Gastroesophageal sphincter (tissue), 3 donors: ENCODE measurements at regions not wholly inside any gene's neighbourhood (a gene's known extent, or its start where the extent isn't known, plus 50 kb on each side); places are given as distances from the start of the nearest gene placed in this dataset.

Source experiments
- POLR2A ChIP-seq, 2 donors: fragments of 450-650 bp; IDR thresholded peaks; one replicate each; pipeline ENCODE4 v1.6.1; 2017; ENCODE audit warnings: antibody characterized with exemption in 2 of 2, mild to moderate bottlenecking in 2 of 2, moderate library complexity in 1 of 2
- POLR2AphosphoS5 ChIP-seq: sonication (generic); formaldehyde crosslinking; IDR thresholded peaks from one replicate; pipeline ENCODE4 v1.6.1; 2017; ENCODE audit warnings: antibody characterized with exemption
- TF ChIP-seq, protein P1 (sequence below), 4 experiments: fragments of 200-600 bp in 2 of 4; fragments of 450-650 bp in 2 of 4; sonication (generic) in 1 of 4; IDR thresholded peaks; one replicate each; pipeline ENCODE4 v1.5.1; 2017 to 2019; ENCODE audit warnings: antibody characterized with exemption in 4 of 4, mild to moderate bottlenecking in 2 of 4, moderate library complexity in 2 of 4

DNA sequence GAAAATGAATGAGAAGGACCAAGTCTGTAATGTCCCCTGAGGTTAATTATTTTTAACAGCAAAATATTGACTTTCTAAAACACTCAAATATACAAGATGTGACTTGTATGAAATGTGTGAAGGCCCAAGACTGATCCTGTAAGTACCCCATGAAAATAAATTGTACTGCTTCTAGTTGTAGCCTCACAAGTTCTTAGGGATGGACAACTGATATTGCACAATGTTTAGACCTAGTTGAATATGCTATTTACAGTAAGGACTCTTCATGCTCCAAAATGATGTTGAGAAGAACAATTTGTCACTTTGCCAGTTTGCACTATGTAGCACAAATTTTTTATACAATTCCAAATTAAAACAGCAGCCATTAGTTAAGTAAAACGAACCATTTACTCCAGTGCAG, 139.7 kb upstream of the GDNF start:
- TF ChIP-seq POLR2AphosphoS5 (no peak), POLR2A (IDR thresholded peaks at IDR 0.05) (no peak)
- TF ChIP-seq, protein P1, sequence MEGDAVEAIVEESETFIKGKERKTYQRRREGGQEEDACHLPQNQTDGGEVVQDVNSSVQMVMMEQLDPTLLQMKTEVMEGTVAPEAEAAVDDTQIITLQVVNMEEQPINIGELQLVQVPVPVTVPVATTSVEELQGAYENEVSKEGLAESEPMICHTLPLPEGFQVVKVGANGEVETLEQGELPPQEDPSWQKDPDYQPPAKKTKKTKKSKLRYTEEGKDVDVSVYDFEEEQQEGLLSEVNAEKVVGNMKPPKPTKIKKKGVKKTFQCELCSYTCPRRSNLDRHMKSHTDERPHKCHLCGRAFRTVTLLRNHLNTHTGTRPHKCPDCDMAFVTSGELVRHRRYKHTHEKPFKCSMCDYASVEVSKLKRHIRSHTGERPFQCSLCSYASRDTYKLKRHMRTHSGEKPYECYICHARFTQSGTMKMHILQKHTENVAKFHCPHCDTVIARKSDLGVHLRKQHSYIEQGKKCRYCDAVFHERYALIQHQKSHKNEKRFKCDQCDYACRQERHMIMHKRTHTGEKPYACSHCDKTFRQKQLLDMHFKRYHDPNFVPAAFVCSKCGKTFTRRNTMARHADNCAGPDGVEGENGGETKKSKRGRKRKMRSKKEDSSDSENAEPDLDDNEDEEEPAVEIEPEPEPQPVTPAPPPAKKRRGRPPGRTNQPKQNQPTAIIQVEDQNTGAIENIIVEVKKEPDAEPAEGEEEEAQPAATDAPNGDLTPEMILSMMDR (IDR thresholded peaks at IDR 0.05): no peak
